Esophagus muscularis mucosa (tissue), 4 donors: ENCODE measurements at regions not wholly inside any gene's neighbourhood (a gene's known extent, or its start where the extent isn't known, plus 50 kb on each side); places are given as distances from the start of the nearest gene placed in this dataset.

ENCODE experiments used
- CTCF ChIP-seq, 3 experiments: fragments of 200-600 bp in 2 of 3; fragments of 450-650 bp in 1 of 3; sonication (generic) in 2 of 3; IDR thresholded peaks; one replicate each; pipeline ENCODE4 v1.5.1; 2017 to 2019; ENCODE audit warnings: antibody characterized with exemption in 3 of 3, mild to moderate bottlenecking in 2 of 3, moderate library complexity in 1 of 3
- EP300 ChIP-seq: sonication (generic); formaldehyde crosslinking; IDR thresholded peaks from one replicate; pipeline ENCODE4 v1.6.1; 2017; ENCODE audit warnings: antibody characterized with exemption
- POLR2A ChIP-seq: fragments of 450-650 bp; IDR thresholded peaks from one replicate; pipeline ENCODE4 v1.6.1; 2017; ENCODE audit warnings: antibody characterized with exemption, moderate library complexity, mild to moderate bottlenecking, low read depth

- TF ChIP-seq CTCF (IDR thresholded peaks at IDR 0.05) (no peak), EP300 (no peak), POLR2A (no peak)
Measured at GRCh38 chr2:106261871-106262321, 67.8 kb upstream of the UXS1 start.
